ENCODE measurements at regions not wholly inside any gene's neighbourhood (a gene's known extent, or its start where the extent isn't known, plus 50 kb on each side); places are given as distances from the start of the nearest gene placed in this dataset.

DNA sequence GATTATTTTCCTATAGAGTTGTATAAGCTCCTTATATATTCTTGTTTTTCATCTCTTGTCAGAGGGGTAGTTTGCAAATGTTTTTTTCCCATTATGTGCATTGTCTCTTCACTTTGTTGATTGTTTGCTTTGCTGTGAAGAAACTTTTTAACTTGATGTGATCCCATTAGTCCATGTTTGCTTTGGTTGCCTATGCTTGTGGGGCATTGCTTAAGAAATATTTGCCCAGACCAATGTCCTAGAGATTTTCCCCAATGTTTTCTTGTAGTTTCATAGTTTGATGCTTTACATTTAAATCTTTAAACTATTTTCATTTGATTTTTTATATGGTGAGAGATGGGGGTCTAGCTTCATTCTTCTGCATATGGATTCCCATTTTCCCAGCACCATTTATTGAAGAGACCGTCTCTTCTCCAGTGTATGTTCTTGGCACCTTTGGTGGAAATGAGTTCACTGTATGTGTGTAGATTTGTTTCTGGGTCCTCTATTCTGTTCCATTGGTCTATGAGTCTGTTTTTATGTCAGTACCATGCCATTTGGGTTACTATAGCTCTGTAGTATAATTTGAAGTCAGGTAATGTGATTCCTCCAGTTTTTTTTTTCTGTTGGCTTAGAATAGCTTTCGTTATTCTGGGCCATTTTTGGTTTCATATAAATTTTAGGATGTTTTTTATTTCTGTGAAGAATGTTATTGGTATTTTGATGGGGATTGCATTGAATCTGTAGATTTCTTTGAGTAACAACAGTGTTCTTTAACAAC, 165.8 kb downstream of the ABCA8 start:
- ATAC-seq (no peak), DNase-seq (no peak)
- H3K27ac ChIP-seq, result no peak overlapping the region
- H3K4me3 ChIP-seq, result no peak overlapping the region
- intact Hi-C loops (cut with DNase I), result no loop called here
- H3K9me3 ChIP-seq, result peaks cover 0 to 11% (median 0%) of the 10 kb centered on the region in 12 donors
- 87 to 96% (median 91%) methylated on average over 2 of the region's 2 CpGs for WGBS, 4 donors
- peaks cover 0 to 36% (median 7%) of the 10 kb centered on the region in 12 donors for H3K4me1 ChIP-seq
- H3K36me3 ChIP-seq, result no peaks in the 10 kb centered on the region
- H3K27me3 ChIP-seq, result no peaks in the 10 kb centered on the region
- TF ChIP-seq, protein P1, sequence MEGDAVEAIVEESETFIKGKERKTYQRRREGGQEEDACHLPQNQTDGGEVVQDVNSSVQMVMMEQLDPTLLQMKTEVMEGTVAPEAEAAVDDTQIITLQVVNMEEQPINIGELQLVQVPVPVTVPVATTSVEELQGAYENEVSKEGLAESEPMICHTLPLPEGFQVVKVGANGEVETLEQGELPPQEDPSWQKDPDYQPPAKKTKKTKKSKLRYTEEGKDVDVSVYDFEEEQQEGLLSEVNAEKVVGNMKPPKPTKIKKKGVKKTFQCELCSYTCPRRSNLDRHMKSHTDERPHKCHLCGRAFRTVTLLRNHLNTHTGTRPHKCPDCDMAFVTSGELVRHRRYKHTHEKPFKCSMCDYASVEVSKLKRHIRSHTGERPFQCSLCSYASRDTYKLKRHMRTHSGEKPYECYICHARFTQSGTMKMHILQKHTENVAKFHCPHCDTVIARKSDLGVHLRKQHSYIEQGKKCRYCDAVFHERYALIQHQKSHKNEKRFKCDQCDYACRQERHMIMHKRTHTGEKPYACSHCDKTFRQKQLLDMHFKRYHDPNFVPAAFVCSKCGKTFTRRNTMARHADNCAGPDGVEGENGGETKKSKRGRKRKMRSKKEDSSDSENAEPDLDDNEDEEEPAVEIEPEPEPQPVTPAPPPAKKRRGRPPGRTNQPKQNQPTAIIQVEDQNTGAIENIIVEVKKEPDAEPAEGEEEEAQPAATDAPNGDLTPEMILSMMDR (IDR thresholded peaks at IDR 0.05), result no peak
- no peak for TF ChIP-seq POLR2A (IDR thresholded peaks at IDR 0.05)

DNA sequence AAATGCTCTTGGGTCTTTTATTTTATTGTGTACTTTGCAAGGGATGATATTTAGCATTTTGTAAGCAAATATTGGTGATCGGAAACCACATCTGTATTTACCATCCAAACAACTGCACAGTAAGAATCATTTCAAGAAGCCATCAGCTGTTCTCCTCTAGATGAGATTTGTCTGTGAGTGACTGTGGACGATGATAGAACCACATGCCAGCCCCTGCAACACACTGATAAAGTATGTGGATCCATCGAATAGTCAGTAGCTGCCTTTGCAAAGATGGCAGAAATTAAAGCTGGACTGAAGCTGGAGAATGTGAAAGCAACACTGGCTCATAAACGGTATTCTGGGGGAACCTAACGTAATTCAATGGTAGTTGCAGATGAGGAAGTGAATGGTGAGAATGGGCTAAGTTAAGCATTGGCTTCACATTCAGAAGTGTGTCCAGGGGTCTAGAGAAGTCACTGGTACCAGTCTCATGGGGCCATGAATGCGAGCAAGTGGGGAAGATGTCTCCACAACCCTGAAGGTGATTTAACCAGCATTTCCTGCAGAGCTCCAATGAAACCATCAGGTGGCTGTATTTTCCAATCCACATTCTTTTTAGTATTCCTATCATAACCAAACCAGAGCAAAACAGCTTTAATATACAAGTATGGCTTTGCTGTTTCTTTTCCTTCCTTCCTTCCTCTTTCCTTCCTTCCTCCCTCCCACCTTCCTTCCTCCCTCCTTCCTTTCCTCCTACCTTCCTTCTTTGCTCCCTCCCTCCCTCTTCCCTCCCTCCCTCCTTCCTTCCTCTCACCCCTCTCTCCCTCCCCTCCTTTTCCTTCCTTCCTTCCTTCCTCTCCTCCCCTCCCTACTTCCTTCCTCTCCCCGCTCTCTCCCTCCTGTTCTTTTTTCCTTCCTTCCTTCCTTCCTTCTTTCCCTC, 169.4 kb downstream of the ABCA8 start:
- 81 to 84% (median 82%) methylated on average over 7 of the region's 7 CpGs for WGBS, 4 donors
- no peak for DNase-seq
- H3K4me1 ChIP-seq, result peaks cover 0 to 7% (median 1%) of the 10 kb centered on the region in 12 donors
- intact Hi-C loops (cut with DNase I), result no loop called here
- H3K4me3 ChIP-seq, result no peak overlapping the region
- no peak overlapping the region for H3K27ac ChIP-seq
- no peak for ATAC-seq
- peaks cover 0 to 18% (median 0%) of the 10 kb centered on the region in 12 donors for H3K9me3 ChIP-seq
- no peaks in the 10 kb centered on the region for H3K36me3 ChIP-seq
- H3K27me3 ChIP-seq, result no peaks in the 10 kb centered on the region
- TF ChIP-seq, protein P1 (IDR thresholded peaks at IDR 0.05), result no peak
- TF ChIP-seq POLR2A (IDR thresholded peaks at IDR 0.05), result no peak

DNA sequence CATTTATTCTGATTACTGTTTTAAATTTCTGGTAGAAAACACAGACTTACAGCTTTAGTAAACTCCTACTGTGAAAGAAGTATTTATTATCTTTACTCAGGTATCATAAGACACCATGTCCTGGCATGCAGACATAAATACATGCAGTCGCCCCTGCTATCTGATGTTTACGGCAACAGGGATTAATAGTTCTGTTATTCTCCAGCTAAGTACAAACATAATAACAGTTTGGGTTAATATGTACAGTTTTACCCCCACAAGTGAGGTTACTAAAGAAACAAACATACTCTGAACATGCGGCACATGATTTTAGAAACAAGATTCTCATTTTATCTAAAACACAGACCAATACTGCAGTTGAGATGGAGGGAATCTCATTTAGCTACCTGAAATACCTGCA, 170.8 kb downstream of the ABCA8 start:
- ATAC-seq (no peak), DNase-seq (no peak)
- 66 to 76% (median 75%) methylated on average over 3 of the region's 3 CpGs for WGBS, 4 donors
- Histone ChIP-seq H3K27ac (peak overlapping the region in 2 of 12 donors; percentile 8 to 31), H3K36me3 (no peaks in the 10 kb centered on the region), H3K9me3 (peaks cover 0 to 11% (median 0%) of the 10 kb centered on the region in 12 donors), H3K4me1 (peaks cover 0 to 7% (median 0%) of the 10 kb centered on the region in 12 donors), H3K4me3 (no peak overlapping the region), H3K27me3 (no peaks in the 10 kb centered on the region)
- intact Hi-C loops (cut with DNase I), result no loop called here
- TF ChIP-seq, protein P1 (IDR thresholded peaks at IDR 0.05), result no peak
- TF ChIP-seq POLR2A (IDR thresholded peaks at IDR 0.05), result no peak

DNA sequence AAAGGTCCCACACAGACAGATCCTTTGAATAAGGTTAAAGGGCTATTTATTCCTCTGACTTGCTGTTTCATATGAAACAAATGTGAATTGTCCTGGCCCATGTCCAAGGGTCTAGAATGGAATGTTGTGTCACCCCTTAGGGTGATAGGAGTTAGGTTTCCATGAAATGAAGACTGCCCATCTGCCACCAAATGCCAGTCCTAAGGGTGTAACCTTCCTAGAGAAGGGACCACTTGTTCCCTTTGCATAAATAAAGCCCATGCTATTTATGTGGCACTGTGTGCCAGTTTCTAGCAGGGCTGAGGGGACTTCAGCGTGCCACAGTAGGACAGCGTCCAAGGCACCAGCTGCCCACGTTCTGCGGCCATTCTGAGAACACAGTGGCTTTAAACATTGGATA, 171.3 kb downstream of the ABCA8 start:
- 66 to 90% (median 80%) methylated on average over 4 of the region's 4 CpGs for WGBS, 4 donors
- Histone ChIP-seq H3K4me3 (no peak overlapping the region), H3K27ac (peak overlapping the region in 6 of 12 donors; percentile 3 to 31 (median 12)), H3K27me3 (no peaks in the 10 kb centered on the region), H3K4me1 (peaks cover 0 to 7% (median 0%) of the 10 kb centered on the region in 12 donors), H3K36me3 (no peaks in the 10 kb centered on the region), H3K9me3 (peaks cover 0 to 9% (median 0%) of the 10 kb centered on the region in 12 donors)
- TF ChIP-seq, protein P1 (IDR thresholded peaks at IDR 0.05), result no peak
- peak in 2 of 4 donors; percentile 59 to 64 for ATAC-seq
- no peak for DNase-seq
- intact Hi-C loops (cut with DNase I), result no loop called here

Data from heart left ventricle (tissue), 16 donors.